ENCODE measurements at regions not wholly inside any gene's neighbourhood (a gene's known extent, or its start where the extent isn't known, plus 50 kb on each side); places are given as distances from the start of the nearest gene placed in this dataset.

- no peak for DNase-seq (ENCODE audit: extremely low read depth, low read depth, low spot score)
These were observed 402.4 kb upstream of the C2CD4B start for GRCh38 chr15:62567501-62567900.

- no peak for DNase-seq (ENCODE audit: extremely low read depth, low read depth, low spot score)
These were observed 402.9 kb upstream of the C2CD4B start for GRCh38 chr15:62568004-62568403.

- DNase-seq (ENCODE audit: extremely low read depth, low read depth, low spot score), result no peak
These were observed 403.6 kb upstream of the C2CD4B start for GRCh38 chr15:62568702-62569101.

- DNase-seq (ENCODE audit: extremely low read depth, low read depth, low spot score), result no peak
These were observed 404.6 kb upstream of the C2CD4B start for GRCh38 chr15:62569460-62570404.

DNA sequence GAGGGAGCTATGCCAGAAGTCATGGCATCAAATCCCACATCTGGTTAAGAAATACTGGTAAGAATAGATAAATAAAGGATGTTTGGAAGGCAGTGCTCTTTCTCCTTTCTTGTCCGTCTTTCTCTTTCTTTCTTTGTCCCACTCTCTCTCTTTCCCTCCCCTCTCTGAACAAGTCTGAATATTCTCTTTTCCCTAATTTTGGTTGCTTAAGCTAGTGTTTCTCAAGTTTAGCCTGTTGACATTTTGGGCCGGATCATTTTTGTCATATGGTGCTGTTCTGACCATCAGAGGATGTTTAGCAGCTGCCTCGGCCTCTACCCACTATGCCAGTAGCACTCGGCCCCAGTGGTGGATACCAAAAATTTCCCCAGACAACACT is 405.3 kb upstream of the C2CD4B start:
- DNase-seq (ENCODE audit: extremely low read depth, low read depth, low spot score), result no peak

GRCh38 chr15:62571072-62571471 is 406.0 kb upstream of the C2CD4B start:
- no peak for DNase-seq (ENCODE audit: extremely low read depth, low read depth, low spot score)

DNA sequence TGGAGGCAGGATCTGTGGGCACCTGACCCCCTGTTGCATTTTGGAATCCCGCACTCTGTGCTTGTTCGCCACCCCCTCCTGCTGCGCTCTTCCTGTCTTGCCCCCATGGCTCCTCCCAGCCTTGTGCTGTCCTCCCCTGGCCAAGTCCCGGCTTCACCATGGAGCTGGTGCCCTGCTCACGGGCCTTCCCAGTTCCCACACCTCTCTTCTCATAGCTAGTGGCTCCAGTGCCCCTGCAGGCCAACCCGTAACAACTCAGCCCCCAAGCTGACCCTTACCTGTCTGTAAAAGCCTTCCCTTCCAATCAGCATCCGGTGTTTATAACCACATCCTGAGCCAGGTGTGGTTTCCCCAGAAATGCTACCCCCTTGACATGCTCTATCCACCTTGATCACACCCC is 407.7 kb upstream of the C2CD4B start:
- DNase-seq (ENCODE audit: extremely low read depth, low read depth, low spot score), result no peak

DNA sequence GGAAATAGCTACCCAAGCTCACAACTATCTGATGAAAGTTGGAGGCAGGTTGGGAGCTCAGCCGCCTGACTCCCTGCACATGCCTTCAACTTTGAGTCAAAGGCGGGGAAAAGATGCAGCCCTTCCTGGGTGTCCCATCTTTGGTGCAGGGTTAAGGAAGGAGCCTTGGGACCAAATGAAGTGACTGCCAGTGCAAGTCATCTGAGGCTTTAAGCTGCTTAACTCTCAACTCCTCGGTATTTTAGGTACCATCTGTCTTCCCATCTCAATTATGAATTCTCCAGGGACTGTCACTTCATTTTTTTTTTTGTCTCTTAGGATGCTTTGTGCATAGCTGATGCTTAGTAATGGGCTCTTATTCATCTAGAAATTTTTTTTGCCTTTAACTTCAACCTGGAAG is 408.8 kb upstream of the C2CD4B start:
- no peak for DNase-seq (ENCODE audit: extremely low read depth, low read depth, low spot score)

GRCh38 chr15:62578546-62578945 is 413.5 kb upstream of the C2CD4B start:
- DNase-seq (ENCODE audit: extremely low read depth, low read depth, low spot score), result no peak

DNA sequence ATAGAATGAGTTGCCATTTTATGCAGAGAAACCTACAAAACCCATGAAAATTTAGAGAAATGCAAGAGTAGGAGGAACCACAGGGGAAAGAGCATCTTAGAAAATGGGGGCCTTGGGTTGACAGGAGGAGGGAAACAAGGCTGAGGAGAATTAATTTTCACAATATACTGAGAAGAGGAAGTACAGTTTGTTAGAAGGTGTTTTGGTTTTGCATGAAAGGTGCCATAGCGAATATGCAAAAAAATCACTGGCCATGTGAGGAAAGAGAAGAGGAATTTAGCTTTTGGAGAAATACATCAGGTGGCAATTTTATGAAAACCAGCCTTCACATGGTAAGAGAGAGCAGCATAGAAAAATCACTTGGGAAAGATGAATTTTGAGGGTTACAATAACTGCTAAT is 413.9 kb upstream of the C2CD4B start:
- DNase-seq (ENCODE audit: extremely low read depth, low read depth, low spot score), result no peak

GRCh38 chr15:62579842-62580241 is 414.8 kb upstream of the C2CD4B start:
- DNase-seq (ENCODE audit: extremely low read depth, low read depth, low spot score), result no peak

- DNase-seq (ENCODE audit: extremely low read depth, low read depth, low spot score), result no peak
These were observed 417.5 kb upstream of the C2CD4B start for GRCh38 chr15:62582580-62582979.

DNA sequence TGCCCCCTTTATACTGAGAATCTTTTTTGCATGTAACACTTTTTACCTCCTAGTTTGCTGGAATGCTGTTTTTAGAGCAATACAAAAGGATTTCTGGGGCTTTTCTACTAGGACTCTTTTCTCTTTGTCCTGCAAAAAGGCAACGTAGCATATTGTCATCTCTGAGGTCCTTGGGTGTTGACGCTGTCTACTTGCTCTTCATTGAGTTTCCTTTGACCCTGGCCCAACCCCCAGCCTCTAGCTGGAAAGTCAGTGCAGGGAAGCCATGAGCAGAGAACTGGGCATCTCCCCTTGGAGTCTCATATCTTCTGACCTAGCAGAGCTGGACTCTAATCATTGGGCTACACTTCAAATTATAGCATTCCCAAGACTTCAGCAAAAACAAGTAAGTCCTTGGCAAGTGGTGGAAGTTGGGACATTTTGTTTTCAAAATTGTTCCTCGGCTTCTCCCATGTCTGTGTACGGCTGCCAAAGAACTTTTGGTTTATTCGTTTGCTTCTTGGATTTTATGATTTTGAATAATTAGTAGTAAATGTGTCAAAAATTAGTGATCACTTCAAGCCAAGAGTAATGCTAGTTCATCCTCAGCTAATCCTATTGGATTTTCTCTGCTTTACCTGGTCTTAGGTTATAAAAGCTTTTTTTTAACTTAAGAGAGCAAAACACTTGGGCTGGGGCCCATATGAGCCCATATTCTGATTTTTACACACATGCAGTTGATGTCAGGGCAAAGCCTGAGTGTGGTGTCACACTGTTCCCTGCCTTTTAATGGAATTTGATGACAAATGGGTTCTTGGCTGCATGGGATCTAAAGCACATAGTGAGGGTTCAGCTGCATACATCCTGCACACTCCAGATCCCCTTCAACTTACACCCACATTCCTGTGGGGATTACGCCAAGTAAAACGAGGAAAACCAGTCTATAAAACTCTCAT is 419.5 kb upstream of the C2CD4B start:
- DNase-seq (ENCODE audit: extremely low read depth, low read depth, low spot score), result no peak

- no peak for DNase-seq (ENCODE audit: extremely low read depth, low read depth, low spot score)
These were observed 424.0 kb upstream of the C2CD4B start for GRCh38 chr15:62588938-62589670.

- DNase-seq (ENCODE audit: extremely low read depth, low read depth, low spot score), result no peak
These were observed 427.1 kb upstream of the C2CD4B start for GRCh38 chr15:62591842-62592838.

GRCh38 chr15:62592920-62593319 is 427.8 kb upstream of the C2CD4B start:
- no peak for DNase-seq (ENCODE audit: extremely low read depth, low read depth, low spot score)

- no peak for DNase-seq (ENCODE audit: extremely low read depth, low read depth, low spot score)
These were observed 428.8 kb upstream of the C2CD4B start for GRCh38 chr15:62593681-62594399.

DNA sequence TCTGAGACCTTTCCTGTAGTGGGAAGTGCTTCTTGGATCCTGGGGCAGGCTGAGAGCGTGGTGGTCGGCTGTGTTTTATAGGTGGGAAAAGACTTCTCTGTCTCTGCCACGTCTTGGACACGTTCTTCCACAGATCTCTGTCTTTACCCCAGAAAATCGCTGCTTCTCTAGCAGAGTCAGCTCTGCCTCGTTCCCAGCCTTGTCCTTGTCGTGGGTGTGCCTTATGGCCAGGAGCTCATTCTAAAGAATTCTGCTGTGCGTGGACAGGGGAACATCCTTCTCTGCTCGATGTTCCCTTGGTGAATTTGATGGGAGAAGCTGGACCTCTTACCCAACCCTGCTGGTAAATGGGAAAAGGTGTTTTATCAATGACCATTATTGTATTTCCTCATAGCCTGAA is 433.1 kb upstream of the C2CD4B start:
- no peak for DNase-seq (ENCODE audit: extremely low read depth, low read depth, low spot score)
